ENCODE measurements at regions not wholly inside any gene's neighbourhood (a gene's known extent, or its start where the extent isn't known, plus 50 kb on each side); places are given as distances from the start of the nearest gene placed in this dataset.
"Not testable (repeated sequence)": the region's sequence is repeated elsewhere in the genome, so short reads cannot be mapped to it uniquely, and the experiment has no call there.

DNA sequence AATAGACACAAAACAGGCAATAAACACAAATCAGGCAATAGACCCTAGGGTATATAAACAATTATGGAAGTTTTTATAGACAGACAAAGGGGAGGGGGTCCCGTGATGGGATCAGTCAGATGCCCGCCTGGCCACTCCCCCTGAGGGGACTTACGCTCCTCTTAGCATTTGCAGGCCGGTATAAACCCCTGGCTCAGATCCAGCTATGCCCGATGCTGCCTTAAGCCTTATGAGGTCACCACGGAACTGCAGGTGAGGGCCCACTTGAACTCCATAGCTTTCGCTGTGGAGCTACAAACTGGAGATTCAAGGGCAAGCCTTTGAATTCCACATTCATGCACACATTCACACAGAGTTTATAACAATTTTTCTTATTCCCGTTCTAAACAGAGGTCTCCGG, 340.5 kb upstream of the USP9Y start:
- DNase-seq: no peak

DNA sequence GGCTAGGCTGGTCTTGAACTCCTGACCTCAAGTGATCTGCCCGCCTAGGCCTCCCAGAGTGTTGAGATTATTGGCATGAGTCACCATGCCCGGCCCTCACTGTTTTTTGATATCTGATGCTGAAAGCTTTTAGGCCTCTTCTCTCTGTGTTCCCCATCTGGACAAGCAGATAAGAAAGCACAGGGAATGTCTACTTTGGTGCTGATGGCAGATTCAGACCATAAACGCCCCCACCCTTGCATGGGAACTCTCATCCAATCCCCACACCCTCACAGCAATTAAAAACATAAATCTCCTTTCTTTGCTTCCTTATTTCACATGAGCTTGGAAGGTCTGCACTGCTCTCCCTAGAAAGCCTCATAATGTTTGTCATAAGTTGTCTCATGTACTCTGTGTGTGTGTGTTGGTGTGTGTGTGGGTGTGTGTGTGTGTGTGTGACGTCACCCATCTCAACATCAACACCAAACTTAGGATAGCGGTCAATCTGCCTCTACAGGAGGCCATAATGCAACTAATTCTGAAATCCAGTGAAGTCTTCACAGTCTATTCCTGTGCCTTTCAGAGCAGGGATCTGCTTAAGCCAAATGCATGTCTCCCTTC, 335.6 kb upstream of the USP9Y start:
- no peak for DNase-seq

GRCh38 chrY:12374588-12374987, 326.4 kb upstream of the USP9Y start:
- not testable (repeated sequence) for DNase-seq

DNA sequence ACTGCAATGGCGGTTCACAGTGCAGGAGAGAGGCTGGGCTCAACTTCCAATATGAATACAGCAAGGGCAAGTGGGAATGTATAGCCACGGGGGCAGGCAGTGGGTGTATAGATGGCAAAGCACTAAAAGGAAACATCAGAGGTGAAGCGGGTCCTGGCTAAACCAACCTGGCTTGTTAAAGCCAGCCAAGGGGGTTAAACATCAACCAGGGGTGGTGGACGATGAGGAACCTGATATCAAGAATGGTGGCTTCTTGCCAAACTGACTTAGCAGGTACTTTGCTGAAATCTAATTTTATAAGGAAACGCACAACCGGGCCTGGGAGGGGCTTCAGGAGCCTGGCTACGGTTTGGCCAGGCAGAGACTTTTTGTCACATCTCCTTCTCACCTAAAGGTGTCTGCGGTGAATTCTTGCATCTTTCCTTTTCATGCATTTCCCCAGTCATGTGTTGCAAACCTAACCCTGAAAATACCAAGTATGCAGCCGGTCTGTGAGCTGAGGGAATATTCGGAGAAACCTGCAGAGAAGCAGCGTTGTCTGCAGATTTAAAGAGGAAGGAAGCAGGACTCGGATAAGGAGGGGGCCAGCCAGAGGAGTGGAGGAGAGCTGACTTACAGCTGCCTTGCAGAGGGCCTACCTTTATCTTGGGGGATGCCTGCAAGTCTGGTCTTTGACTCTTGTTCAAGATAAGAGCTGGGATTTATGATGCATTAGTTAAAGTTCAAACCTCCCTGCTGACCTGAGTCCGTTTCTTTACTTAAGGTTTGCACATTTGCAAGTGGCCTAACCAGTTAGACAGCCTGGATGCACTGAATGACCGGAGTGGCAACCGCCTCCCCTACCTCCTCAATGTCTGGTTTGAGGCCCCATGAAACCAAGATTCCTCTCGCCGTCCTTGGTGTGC, 309.1 kb upstream of the USP9Y start:
- DNase-seq: not testable (repeated sequence)

DNA sequence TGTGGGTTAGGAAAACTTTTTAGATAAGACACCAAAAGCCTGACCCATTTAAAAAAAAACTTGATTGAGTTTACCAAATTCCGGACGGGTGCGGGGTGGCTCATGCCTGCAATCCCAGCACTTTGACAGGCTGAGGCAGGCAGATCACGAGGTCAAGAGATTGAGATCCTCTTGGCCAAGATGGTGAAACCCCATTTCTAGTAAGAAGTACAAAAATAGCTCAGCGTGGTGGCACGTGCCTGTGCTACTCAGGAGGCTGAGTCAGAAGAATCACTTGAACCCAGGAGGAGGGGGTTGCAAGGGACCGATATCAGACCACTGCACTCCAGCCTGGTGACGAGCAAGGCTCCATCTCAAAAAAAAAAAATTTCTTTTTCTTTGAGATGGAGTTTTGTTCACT, 307.8 kb upstream of the USP9Y start:
- DNase-seq: no peak

GRCh38 chrY:12395381-12396120, 305.5 kb upstream of the USP9Y start:
- DNase-seq: not testable (repeated sequence)

- DNase-seq: no peak
These were observed 297.1 kb upstream of the USP9Y start for GRCh38 chrY:12403916-12404315.

DNA sequence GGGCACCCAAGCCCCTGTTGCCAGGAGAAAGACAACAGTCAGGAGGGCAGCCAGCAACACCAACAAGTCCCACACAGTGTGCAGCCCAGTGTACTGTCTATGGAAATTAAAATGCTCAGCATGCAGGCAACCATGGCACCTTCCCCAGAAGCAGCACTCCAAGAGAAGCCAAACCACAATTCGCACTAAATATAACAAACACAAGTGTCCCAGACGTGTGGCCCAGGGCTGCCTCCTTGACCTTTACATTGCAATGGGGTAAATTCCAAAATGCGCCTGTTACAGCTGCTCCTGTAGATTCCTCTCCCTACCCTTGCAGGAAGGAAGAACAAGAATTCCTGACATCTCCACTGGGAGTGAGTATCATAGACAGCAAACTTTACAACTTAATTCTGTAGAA, 292.8 kb upstream of the USP9Y start:
- no peak for DNase-seq

DNA sequence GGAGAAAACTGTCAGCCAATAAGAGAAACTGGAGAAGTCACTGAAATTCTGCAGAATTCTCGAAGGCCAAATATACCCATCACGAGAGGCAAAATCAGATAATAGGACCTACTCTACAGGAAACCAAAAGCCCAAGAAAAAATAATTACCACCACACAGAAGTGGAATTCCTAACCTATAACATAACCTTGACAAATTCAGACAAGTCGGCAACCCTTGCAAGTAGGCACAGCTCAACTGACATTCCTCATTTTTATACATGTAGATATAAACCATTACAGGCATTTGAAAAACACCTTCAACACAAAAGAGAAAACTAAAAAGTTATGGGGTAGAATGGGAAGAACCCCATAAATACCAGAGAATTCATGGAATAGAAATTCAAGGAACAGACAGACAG, 290.3 kb upstream of the USP9Y start:
- DNase-seq: no peak

- DNase-seq: no peak
These were observed 279.8 kb upstream of the USP9Y start for GRCh38 chrY:12421072-12421787.

DNA sequence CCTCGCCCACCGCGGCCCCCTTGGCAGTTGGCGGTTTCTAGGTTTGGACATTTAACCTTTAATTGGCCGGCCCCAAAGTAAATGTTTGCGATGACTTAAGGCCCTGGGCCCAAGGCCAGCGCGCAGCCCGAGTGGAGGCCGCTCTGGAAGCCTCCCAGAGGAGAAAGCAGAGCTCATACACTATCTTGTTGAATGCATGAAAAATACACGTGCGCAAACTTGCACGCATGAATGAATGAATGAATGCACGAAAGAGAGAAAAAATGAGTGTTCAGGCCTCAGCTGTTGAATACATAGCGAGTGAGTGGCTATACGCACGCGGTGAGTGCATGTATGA, 279.3 kb upstream of the USP9Y start:
- no peak for DNase-seq

DNA sequence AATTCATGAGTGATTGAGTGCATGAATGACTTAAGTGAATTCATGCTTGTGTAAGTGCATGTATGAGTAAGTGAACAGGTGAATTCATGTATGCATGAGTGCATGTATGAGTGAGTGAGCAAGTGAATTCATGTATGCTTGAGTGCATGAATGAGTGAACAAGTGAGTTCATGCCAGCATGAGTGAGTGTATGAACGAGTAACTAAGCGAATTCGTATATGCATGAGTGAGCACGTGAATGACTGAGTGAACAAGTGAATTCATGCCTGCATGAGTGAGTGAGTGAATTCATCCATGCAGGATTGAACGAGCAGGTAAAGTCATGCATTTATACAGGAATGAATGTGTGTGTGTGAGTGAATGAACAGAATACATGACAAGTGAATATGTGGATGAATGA, 278.5 kb upstream of the USP9Y start:
- no peak for DNase-seq

DNA sequence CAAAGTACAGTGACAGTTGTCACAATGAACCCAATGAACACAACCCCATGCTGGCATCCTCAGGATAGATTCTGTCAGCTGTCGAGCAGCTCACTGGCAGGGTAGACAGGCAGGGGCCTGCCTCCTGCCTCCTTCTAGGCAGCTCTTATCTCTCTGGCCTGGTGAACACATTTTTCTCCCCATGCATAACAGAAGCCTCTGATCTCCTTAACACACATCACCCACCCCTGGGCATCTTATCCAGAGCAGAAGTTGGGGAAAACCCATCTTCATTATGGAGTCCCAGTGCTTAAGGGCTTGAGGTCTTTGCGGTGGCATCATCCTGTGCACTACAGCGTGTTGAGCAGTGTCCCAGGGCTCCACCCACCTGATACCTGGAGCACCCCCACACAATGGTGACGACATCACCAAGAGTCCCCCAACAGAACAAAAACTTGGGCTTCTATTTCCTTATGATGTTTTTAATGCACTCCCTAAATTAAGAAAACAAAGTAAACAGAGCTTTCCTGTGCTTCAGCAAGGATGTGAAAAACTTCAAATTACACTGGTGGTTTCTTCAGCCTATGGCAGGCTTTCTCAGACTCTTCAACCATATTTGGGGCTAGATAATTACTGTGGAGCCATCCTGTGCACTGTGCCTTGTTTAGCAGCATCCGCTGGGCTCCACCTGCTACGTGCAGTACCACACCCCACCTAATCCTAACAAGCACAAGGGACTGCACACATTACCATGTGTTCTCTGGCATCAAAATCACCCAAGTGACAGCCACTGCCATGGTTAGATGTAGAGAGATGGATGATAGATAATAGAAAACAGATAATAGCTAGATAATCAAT, 277.4 kb upstream of the USP9Y start:
- DNase-seq: no peak

DNA sequence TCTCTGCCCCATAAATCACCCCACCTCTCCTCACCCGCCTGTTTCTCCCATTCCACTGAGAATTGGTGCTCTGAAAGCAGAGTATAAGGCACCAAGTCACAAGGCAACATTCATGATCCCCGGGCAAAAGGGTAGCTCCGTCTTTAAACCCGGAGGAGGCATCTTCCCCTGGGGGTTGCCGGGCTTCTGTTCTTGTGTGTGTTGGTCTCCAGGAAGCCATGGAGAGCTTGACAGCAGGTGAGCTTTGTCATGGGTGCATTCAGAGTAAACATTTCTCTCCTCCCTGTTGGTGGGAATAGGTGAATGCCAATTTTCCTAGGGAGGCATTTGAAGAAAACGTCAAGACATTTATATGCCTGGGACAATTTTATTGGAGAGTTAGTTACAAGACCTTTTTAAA, 275.5 kb upstream of the USP9Y start:
- no peak for DNase-seq

- DNase-seq: no peak
These were observed 273.7 kb upstream of the USP9Y start for GRCh38 chrY:12427361-12427760.

GRCh38 chrY:12431546-12431945, 269.5 kb upstream of the USP9Y start:
- no peak for DNase-seq

- DNase-seq: not testable (repeated sequence)
These were observed 262.2 kb upstream of the USP9Y start for GRCh38 chrY:12438823-12439222.

- DNase-seq: no peak
These were observed 256.8 kb upstream of the USP9Y start for GRCh38 chrY:12444200-12444599.

DNA sequence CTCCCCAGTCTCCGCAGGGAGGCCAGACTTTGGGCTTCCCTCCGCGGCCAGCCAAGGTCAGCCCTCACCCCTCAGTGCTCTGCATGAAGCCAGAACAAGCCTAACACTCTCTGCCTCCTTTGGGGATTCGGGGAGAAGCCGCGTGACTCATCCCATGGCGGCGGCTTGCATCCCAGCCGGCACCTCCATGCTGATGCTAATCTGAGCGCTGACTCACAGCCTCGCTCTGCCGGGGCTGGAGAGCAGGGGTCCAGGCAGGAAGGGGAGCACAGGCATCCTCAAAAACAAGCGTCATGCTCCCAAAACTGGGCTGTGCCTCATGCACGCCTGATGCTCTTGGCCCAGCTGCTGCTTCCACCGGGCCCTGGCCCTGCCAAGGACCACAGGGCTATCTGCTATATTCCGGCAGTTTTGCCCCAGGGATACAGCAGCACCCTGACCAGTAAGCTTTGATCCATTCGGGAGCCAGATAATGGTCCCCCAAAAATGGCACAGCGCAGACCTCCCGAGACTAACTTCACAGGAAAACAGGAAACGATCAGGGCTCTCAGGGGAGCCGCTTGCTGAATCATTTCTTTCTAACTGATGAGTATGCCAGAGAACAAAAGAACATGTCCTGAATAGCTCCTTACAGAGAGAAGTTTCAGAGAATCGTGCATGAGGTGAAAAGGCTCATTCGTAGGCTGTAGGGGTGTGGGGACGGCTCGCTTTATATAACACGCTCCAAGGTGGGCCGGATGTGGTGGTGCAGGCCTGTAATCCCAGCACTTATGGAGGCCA, 254.4 kb upstream of the USP9Y start:
- not testable (repeated sequence) for DNase-seq

GRCh38 chrY:12448561-12448960, 252.5 kb upstream of the USP9Y start:
- not testable (repeated sequence) for DNase-seq

DNA sequence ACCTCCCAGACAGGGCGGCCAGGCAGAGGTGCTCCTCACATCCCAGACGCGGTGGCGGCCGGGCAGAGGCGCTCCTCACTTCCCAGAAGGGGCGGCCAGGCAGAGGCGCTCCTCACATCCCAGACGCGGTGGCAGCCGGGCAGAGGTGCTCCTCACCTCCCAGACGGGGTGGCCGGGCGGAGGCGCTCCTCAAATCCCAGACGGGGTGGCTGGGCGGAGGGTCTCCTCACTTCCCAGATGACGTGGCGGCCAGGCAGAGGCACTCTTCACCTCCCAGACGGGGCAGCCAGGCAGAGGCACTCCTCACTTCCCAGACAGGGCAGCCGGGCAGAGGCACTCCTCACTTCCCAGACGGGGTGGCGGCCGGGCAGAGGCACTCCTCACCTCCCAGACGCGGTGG, 247.7 kb upstream of the USP9Y start:
- DNase-seq: not testable (repeated sequence)
